ENCODE measurements at regions not wholly inside any gene's neighbourhood (a gene's known extent, or its start where the extent isn't known, plus 50 kb on each side); places are given as distances from the start of the nearest gene placed in this dataset.

- Histone ChIP-seq H3K9me3 (ENCODE audit: control insufficient read depth, low read length) (no peaks in the 10 kb centered on the region), H3K4me3 (ENCODE audit: low read length) (no peak overlapping the region), H3K4me1 (ENCODE audit: control insufficient read depth, insufficient read depth, low read length) (peaks cover 3% of the 10 kb centered on the region), H3K27me3 (ENCODE audit: control insufficient read depth, insufficient read depth, low read length, poor library complexity, severe bottlenecking) (peaks cover 23% of the 10 kb centered on the region), H3K9ac (ENCODE audit: extremely low read depth, low read length, poor library complexity, severe bottlenecking) (no peak overlapping the region), H3K36me3 (ENCODE audit: control insufficient read depth, insufficient read depth, low read length) (no peaks in the 10 kb centered on the region), H3K27ac (ENCODE audit: low read depth, low read length) (no peak overlapping the region)
- H3K27ac Mint-ChIP-seq = no peak overlapping the region
- H3K9me3 Mint-ChIP-seq = no peaks in the 10 kb centered on the region
- peaks cover 12% of the 10 kb centered on the region for H3K4me1 Mint-ChIP-seq
- WGBS, 2 experiments (ENCODE audit: insufficient coverage in 1 of 2, insufficient read length in 1 of 2) = 90 to 91% methylated on average over 5 of the region's 5 CpGs
- no peak overlapping the region for H3K4me3 Mint-ChIP-seq
- peaks cover 28% of the 10 kb centered on the region for H3K27me3 Mint-ChIP-seq (ENCODE audit: insufficient read depth)
- TF ChIP-seq CTCF (conservative IDR thresholded peaks at IDR 0.05) = no peak
- DNase-seq = no peak
- no peaks in the 10 kb centered on the region for H3K36me3 Mint-ChIP-seq (ENCODE audit: low read depth)
Measured at GRCh38 chr1:55574691-55575225, 359.6 kb upstream of the USP24 start.

GRCh38 chr1:55572878-55573734, 357.9 kb upstream of the USP24 start:
- peaks cover 8% of the 10 kb centered on the region for H3K9me3 ChIP-seq (ENCODE audit: control insufficient read depth, low read length)
- Mint-ChIP-seq H3K27me3 (ENCODE audit: insufficient read depth) (peaks cover 30% of the 10 kb centered on the region), H3K36me3 (ENCODE audit: low read depth) (peaks cover 3% of the 10 kb centered on the region), H3K4me1 (peaks cover 12% of the 10 kb centered on the region), H3K27ac (no peak overlapping the region), H3K9me3 (peaks cover 8% of the 10 kb centered on the region), H3K4me3 (no peak overlapping the region)
- peaks cover 23% of the 10 kb centered on the region for H3K27me3 ChIP-seq (ENCODE audit: control insufficient read depth, insufficient read depth, low read length, poor library complexity, severe bottlenecking)
- no peak overlapping the region for H3K27ac ChIP-seq (ENCODE audit: low read depth, low read length)
- no peak overlapping the region for H3K9ac ChIP-seq (ENCODE audit: extremely low read depth, low read length, poor library complexity, severe bottlenecking)
- TF ChIP-seq CTCF (conservative IDR thresholded peaks at IDR 0.05) = no peak
- H3K36me3 ChIP-seq (ENCODE audit: control insufficient read depth, insufficient read depth, low read length) = no peaks in the 10 kb centered on the region
- H3K4me1 ChIP-seq (ENCODE audit: control insufficient read depth, insufficient read depth, low read length) = peaks cover 3% of the 10 kb centered on the region
- H3K4me3 ChIP-seq (ENCODE audit: low read length) = no peak overlapping the region
- 91 to 93% methylated on average over 10 to 14 of the region's 14 CpGs for WGBS, 2 experiments (ENCODE audit: insufficient coverage in 1 of 2, insufficient read length in 1 of 2)
- no peak for DNase-seq

- Mint-ChIP-seq H3K9me3 (peaks cover 21% of the 10 kb centered on the region), H3K4me1 (peaks cover 8% of the 10 kb centered on the region), H3K36me3 (ENCODE audit: low read depth) (peaks cover 3% of the 10 kb centered on the region), H3K27ac (no peak overlapping the region), H3K4me3 (no peak overlapping the region), H3K27me3 (ENCODE audit: insufficient read depth) (peaks cover 29% of the 10 kb centered on the region)
- 98% methylated on average over 3 of the region's 3 CpGs; no CpG with 5 or more reads in 1 of the 2 experiments for WGBS, 2 experiments (ENCODE audit: insufficient coverage in 1 of 2, insufficient read length in 1 of 2)
- peaks cover 23% of the 10 kb centered on the region for H3K27me3 ChIP-seq (ENCODE audit: control insufficient read depth, insufficient read depth, low read length, poor library complexity, severe bottlenecking)
- H3K27ac ChIP-seq (ENCODE audit: low read depth, low read length) = no peak overlapping the region
- DNase-seq = no peak
- no peak overlapping the region for H3K4me3 ChIP-seq (ENCODE audit: low read length)
- peaks cover 3% of the 10 kb centered on the region for H3K4me1 ChIP-seq (ENCODE audit: control insufficient read depth, insufficient read depth, low read length)
- H3K36me3 ChIP-seq (ENCODE audit: control insufficient read depth, insufficient read depth, low read length) = no peaks in the 10 kb centered on the region
- no peak for TF ChIP-seq CTCF (conservative IDR thresholded peaks at IDR 0.05)
- H3K9ac ChIP-seq (ENCODE audit: extremely low read depth, low read length, poor library complexity, severe bottlenecking) = no peak overlapping the region
- H3K9me3 ChIP-seq (ENCODE audit: control insufficient read depth, low read length) = peaks cover 13% of the 10 kb centered on the region
Measured at GRCh38 chr1:55571767-55572166, 356.6 kb upstream of the USP24 start.

All from endodermal cell (in vitro differentiated cells).